Karpas-422 (cell line): ENCODE measurements at regions not wholly inside any gene's neighbourhood (a gene's known extent, or its start where the extent isn't known, plus 50 kb on each side); places are given as distances from the start of the nearest gene placed in this dataset.

ENCODE experiments used
- DNase-seq: peaks from one replicate; pipeline ENCODE4 v3.0.0-alpha.2; 2015
- H2AFZ ChIP-seq: fragments of 200-600 bp; sonication (generic); 2 replicates; pipeline ENCODE4 v1.6.1; 2014; ENCODE audit warnings: antibody characterized with exemption, low read length, mixed read lengths
- H3K27ac ChIP-seq: fragments of 200-600 bp; sonication (generic); 2 replicates; pipeline ENCODE4 v1.5.1; 2014; ENCODE audit warnings: mild to moderate bottlenecking, low read length, moderate library complexity
- H3K27me3 ChIP-seq: fragments of 200-600 bp; sonication (generic); 2 replicates; pipeline ENCODE4 v1.6.1; 2014; ENCODE audit warnings: low read length, mixed read lengths
- H3K36me3 ChIP-seq: fragments of 200-600 bp; sonication (generic); 2 replicates; pipeline ENCODE4 v1.6.1; 2014; ENCODE audit warnings: low read length, mixed read lengths; ENCODE audit not compliant: insufficient read depth
- H3K4me1 ChIP-seq: fragments of 200-600 bp; sonication (generic); 2 replicates; pipeline ENCODE4 v1.6.1; 2014; ENCODE audit warnings: mild to moderate bottlenecking, low read length, mixed read lengths
- H3K4me2 ChIP-seq: fragments of 200-600 bp; sonication (generic); 2 replicates; pipeline ENCODE4 v1.6.1; 2014; ENCODE audit warnings: low read length, low read depth, mild to moderate bottlenecking; ENCODE audit not compliant: poor library complexity, severe bottlenecking
- H3K4me3 ChIP-seq: fragments of 200-600 bp; sonication (generic); 2 replicates; pipeline ENCODE4 v1.5.1; 2014; ENCODE audit warnings: mild to moderate bottlenecking, antibody characterized with exemption, low read length, mixed read lengths
- H3K79me2 ChIP-seq: fragments of 200-600 bp; sonication (generic); 2 replicates; pipeline ENCODE4 v1.6.1; 2014; ENCODE audit warnings: mild to moderate bottlenecking, low read length, mixed read lengths
- H3K9ac ChIP-seq: fragments of 200-600 bp; sonication (generic); 2 replicates; pipeline ENCODE4 v1.6.0; 2014; ENCODE audit warnings: low read length
- H3K9me2 ChIP-seq: fragments of 200-600 bp; sonication (generic), shearing (Covaris generic); replicated peaks from 2 replicates; pipeline ENCODE4 v1.6.0; 2014; ENCODE audit warnings: mild to moderate bottlenecking, low read length, moderate library complexity; ENCODE audit not compliant: insufficient read depth
- H3K9me3 ChIP-seq: fragments of 300-700, 200-600 bp; sonication (generic); 2 replicates; pipeline ENCODE4 v1.6.1; 2014; ENCODE audit warnings: low read length, mixed read lengths
- H4K20me1 ChIP-seq: fragments of 200-600 bp; sonication (generic); 2 replicates; pipeline ENCODE4 v1.6.1; 2014; ENCODE audit warnings: mild to moderate bottlenecking, antibody characterized with exemption, low read length, low read depth; ENCODE audit not compliant: insufficient read depth

DNA sequence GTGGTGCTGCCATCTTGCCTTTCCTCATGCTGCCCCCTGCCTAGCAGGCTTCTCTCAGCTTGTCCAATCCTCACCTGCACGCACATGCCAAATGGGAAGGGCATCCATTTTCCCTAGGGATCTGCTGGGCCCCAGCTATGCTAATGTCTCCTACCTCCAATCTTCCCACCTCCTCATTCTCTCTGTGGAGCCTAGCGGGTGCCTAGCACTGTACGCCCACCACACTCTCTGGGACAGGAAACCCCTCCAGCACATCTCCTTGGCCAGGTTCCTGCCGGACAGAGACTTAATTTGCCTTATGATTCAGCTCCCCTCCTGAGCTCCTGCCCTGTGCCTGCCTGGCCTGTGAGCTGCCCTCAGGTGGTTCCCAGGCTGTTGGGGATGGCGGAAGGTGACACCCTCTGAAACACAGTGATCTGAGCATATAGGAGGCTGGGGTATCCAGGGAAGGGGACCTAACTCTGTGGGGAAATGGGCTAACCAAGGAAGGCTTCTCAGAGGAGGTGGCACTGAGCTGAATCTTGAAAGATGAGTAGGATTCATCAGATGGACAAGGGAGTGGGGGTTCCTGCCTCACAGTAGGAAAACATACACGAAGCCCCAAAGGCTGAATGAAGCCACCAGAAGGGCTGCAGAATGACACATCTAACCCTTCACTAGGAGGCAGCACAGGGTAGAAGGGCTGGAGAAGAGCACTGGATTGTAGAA is 79.2 kb upstream of the WNT11 start:
- H3K27me3 ChIP-seq = no peaks in the 10 kb centered on the region
- H3K4me2 ChIP-seq = no peak overlapping the region
- H3K79me2 ChIP-seq = no peaks in the 10 kb centered on the region
- DNase-seq = peak; percentile 46
- no peak overlapping the region for H2AFZ ChIP-seq
- H3K36me3 ChIP-seq = no peaks in the 10 kb centered on the region
- no peak overlapping the region for H3K4me3 ChIP-seq
- no peaks in the 10 kb centered on the region for H4K20me1 ChIP-seq
- H3K27ac ChIP-seq = no peak overlapping the region
- no peaks in the 10 kb centered on the region for H3K9me2 ChIP-seq
- no peaks in the 10 kb centered on the region for H3K9me3 ChIP-seq
- H3K9ac ChIP-seq = no peak overlapping the region
- no peaks in the 10 kb centered on the region for H3K4me1 ChIP-seq

DNA sequence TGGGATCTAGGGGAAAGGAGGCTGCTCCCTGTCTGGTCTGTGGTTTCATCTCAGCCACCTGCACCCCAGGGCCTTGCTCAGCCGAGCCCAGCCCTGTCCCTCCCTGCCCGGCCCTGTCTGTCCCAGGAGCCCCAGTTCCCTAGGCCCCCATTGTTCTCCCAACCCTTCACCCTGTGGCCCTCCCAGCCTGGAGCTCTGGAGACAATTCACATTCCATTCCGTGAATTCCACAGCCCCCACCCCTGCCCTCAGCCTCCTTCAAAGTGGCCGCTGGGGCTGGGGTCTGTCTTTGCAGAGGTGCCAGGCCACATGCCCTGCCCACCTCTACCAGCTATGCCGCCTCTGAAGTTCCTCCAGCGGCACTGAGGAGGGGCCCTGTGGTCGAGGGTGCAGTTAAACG is 77.9 kb upstream of the WNT11 start:
- Histone ChIP-seq H3K79me2 (no peaks in the 10 kb centered on the region), H3K9ac (no peak overlapping the region)

DNA sequence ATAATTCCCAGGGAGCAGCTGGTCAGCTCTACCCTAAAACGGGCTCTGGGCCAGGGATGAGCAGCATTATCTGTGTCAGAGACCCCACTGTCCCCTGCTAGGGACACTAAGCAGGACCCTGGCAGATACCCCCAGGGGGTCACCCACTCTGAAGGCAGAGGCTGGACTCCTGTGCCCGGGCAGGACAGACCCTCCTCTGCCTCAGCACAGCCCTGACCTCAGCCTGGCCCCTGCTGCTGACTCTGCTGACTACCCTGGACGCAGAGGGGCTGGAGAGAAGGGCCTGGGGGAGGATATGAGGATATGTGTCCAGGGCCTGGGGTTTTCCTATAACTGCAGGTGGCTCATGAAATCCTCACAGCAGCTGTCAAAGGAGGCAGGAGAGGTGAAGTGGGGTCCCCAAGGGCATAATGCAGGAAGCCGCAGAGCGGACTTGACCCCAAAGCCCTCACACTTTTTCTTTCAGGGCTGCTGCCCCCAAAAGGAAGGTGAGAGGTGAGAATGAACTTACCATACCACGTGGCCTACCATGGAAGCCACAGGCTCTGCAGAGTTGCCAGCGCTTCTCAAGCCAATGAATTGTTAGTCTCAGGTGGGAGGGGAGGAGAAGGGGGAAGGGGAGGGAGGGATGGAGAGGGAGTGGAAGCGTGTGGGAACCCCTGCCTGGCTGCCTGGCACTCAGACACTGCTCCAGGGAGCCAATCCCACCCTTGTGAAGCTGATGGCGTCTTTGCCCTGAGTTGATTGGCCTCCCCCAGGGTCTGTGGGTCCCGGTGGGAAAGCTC is 76.7 kb upstream of the WNT11 start:
- H3K4me2 ChIP-seq = no peak overlapping the region
- H3K27me3 ChIP-seq = no peaks in the 10 kb centered on the region

More for the DNA sequence above, 77.9 kb upstream of the WNT11 start:
- no peaks in the 10 kb centered on the region for H3K36me3 ChIP-seq
- no peak for DNase-seq
- no peak overlapping the region for H3K4me3 ChIP-seq
- no peaks in the 10 kb centered on the region for H3K27me3 ChIP-seq
- no peak overlapping the region for H3K4me2 ChIP-seq
- no peaks in the 10 kb centered on the region for H3K9me3 ChIP-seq
- H2AFZ ChIP-seq = no peak overlapping the region
- no peaks in the 10 kb centered on the region for H3K4me1 ChIP-seq
- H3K27ac ChIP-seq = no peak overlapping the region
- no peaks in the 10 kb centered on the region for H3K9me2 ChIP-seq
- H4K20me1 ChIP-seq = no peaks in the 10 kb centered on the region

DNA sequence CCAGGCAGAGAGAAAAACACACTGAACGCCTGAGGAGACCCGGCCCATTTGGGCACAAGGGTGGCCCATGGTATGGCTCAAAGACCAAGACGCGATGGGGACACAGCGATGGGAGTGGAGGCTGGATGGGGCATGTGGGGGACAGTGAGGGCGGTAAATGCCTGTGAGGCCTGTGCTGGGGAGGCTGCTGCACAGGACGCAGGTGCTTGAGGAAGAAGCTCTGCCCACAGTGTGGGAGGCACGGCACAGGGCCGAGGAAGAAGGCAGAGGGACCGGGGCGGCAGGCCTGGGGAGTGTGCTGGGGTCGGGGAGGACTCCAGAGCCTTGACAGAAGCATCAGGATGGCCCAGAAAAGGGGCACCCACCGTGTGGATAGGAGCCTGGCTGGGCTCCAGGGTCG is 75.9 kb upstream of the WNT11 start:
- no peak for DNase-seq
- Histone ChIP-seq H4K20me1 (no peaks in the 10 kb centered on the region), H3K9me2 (no peaks in the 10 kb centered on the region), H3K4me3 (no peak overlapping the region), H3K9me3 (no peaks in the 10 kb centered on the region), H3K36me3 (no peaks in the 10 kb centered on the region), H3K79me2 (no peaks in the 10 kb centered on the region), H2AFZ (no peak overlapping the region), H3K27ac (no peak overlapping the region), H3K4me1 (no peaks in the 10 kb centered on the region), H3K4me2 (no peak overlapping the region), H3K27me3 (no peaks in the 10 kb centered on the region), H3K9ac (no peak overlapping the region)

More for the DNA sequence above, 76.7 kb upstream of the WNT11 start:
- Histone ChIP-seq H3K27ac (no peak overlapping the region), H3K79me2 (no peaks in the 10 kb centered on the region), H4K20me1 (no peaks in the 10 kb centered on the region), H3K36me3 (no peaks in the 10 kb centered on the region), H3K9me3 (no peaks in the 10 kb centered on the region), H3K4me1 (no peaks in the 10 kb centered on the region), H2AFZ (no peak overlapping the region), H3K9me2 (no peaks in the 10 kb centered on the region), H3K4me3 (no peak overlapping the region), H3K9ac (no peak overlapping the region)
- no peak for DNase-seq

GRCh38 chr11:76281558-76281906 is 75.2 kb upstream of the WNT11 start:
- H3K4me3 ChIP-seq = no peak overlapping the region
- H3K9me2 ChIP-seq = no peaks in the 10 kb centered on the region
- H3K79me2 ChIP-seq = no peaks in the 10 kb centered on the region
- no peak overlapping the region for H3K4me2 ChIP-seq
- no peaks in the 10 kb centered on the region for H3K36me3 ChIP-seq
- H3K27me3 ChIP-seq = no peaks in the 10 kb centered on the region
- no peaks in the 10 kb centered on the region for H3K9me3 ChIP-seq
- H2AFZ ChIP-seq = no peak overlapping the region
- no peak for DNase-seq
- no peak overlapping the region for H3K9ac ChIP-seq
- H4K20me1 ChIP-seq = no peaks in the 10 kb centered on the region
- no peak overlapping the region for H3K27ac ChIP-seq
- no peaks in the 10 kb centered on the region for H3K4me1 ChIP-seq

DNA sequence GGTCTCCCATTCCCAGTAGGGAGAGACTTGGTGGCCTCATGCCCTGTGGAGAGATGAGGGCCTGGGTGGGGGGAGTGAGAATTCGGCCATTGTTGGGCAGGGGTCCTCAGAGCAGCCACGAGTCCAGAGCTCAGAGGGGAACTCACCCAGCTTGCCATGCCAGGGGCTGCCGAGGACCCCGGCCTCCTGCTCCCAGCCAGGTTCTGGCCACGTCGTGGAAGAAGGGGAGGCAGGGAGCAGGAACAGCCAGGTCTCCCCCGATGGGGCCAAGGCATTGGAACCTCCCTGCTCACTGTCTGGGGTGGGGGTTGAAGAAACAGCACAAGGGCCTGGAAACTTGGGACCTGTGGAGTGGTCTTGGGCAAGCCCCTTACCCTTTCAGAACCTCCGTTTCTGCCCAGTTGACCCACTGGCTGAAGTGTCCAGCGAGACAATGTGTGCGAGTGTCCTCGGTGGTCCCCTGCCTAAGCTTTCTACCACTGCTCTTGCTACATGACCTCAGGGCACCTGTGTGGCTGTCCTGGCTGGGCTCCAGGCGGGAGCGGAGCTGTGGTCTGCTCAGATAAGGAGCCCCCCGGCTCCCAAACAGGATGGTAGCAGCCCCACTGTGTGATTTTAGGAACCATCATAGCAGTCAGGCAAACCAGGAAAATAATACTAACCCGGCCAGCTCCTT is 74.7 kb upstream of the WNT11 start:
- Histone ChIP-seq H3K27me3 (no peaks in the 10 kb centered on the region), H3K9ac (no peak overlapping the region), H3K4me1 (no peaks in the 10 kb centered on the region), H3K4me2 (no peak overlapping the region), H3K9me2 (no peaks in the 10 kb centered on the region), H3K4me3 (no peak overlapping the region), H4K20me1 (no peaks in the 10 kb centered on the region), H3K36me3 (no peaks in the 10 kb centered on the region), H3K9me3 (no peaks in the 10 kb centered on the region), H2AFZ (no peak overlapping the region), H3K79me2 (no peaks in the 10 kb centered on the region), H3K27ac (no peak overlapping the region)
- DNase-seq = no peak

- Histone ChIP-seq H3K4me3 (no peak overlapping the region), H3K27ac (no peak overlapping the region), H3K9me2 (no peaks in the 10 kb centered on the region), H2AFZ (no peak overlapping the region), H3K79me2 (no peaks in the 10 kb centered on the region), H3K9me3 (no peaks in the 10 kb centered on the region), H3K4me1 (no peaks in the 10 kb centered on the region), H3K4me2 (no peak overlapping the region), H3K36me3 (no peaks in the 10 kb centered on the region), H4K20me1 (no peaks in the 10 kb centered on the region), H3K27me3 (no peaks in the 10 kb centered on the region), H3K9ac (no peak overlapping the region)
- no peak for DNase-seq
Observed at GRCh38 chr11:76280151-76280881, 74.0 kb upstream of the WNT11 start.

GRCh38 chr11:76279646-76280045 is 73.3 kb upstream of the WNT11 start:
- H3K9ac ChIP-seq = no peak overlapping the region
- no peak for DNase-seq

More at GRCh38 chr11:76279646-76280045, 73.3 kb upstream of the WNT11 start:
- Histone ChIP-seq H3K79me2 (no peaks in the 10 kb centered on the region), H3K9me2 (no peaks in the 10 kb centered on the region), H2AFZ (no peak overlapping the region), H3K9me3 (no peaks in the 10 kb centered on the region), H3K36me3 (no peaks in the 10 kb centered on the region), H3K4me1 (no peaks in the 10 kb centered on the region), H3K27me3 (no peaks in the 10 kb centered on the region), H3K4me3 (no peak overlapping the region), H4K20me1 (no peaks in the 10 kb centered on the region), H3K27ac (no peak overlapping the region), H3K4me2 (no peak overlapping the region)
